WTC11 (cell line): ENCODE measurements at regions not wholly inside any gene's neighbourhood (a gene's known extent, or its start where the extent isn't known, plus 50 kb on each side); places are given as distances from the start of the nearest gene placed in this dataset.

Experiments used
- ATAC-seq: fragments of 200-7000 bp; cut with Tn5 transposase; 2 replicates; pipeline ENCODE4 v1.10.0; 2021; ENCODE audit warnings: mild to moderate bottlenecking, moderate library complexity
- CTCF ChIA-PET: fragments of 300-600 bp; sonication (Branson Sonifier 250); formaldehyde crosslinking; loops from one replicate; lab custom pipeline; 2021; ENCODE audit warnings: antibody characterized with exemption; lab: Charles Lee
- POLR2A ChIA-PET: fragments of 350-600 bp; sonication (Branson Sonifier 250); formaldehyde crosslinking; loops from one replicate; lab custom pipeline; 2021; ENCODE audit warnings: antibody characterized with exemption; lab: Charles Lee
- DNase-seq: peaks from one replicate; pipeline ENCODE4 v3.0.0; 2021; ENCODE audit warnings: low spot score
- H3K27ac Mint-ChIP-seq: 2 replicates; pipeline ENCODE4 v1.8.0; 2021; ENCODE audit warnings: mixed read lengths
- H3K27me3 Mint-ChIP-seq: 2 replicates; pipeline ENCODE4 v1.8.0; 2021; ENCODE audit warnings: low read depth, mild to moderate bottlenecking, moderate library complexity, mixed read lengths
- H3K36me3 Mint-ChIP-seq: 2 replicates; pipeline ENCODE4 v1.8.0; 2021; ENCODE audit warnings: mixed read lengths
- H3K4me1 Mint-ChIP-seq: 2 replicates; pipeline ENCODE4 v1.8.0; 2022; ENCODE audit warnings: mixed read lengths
- H3K4me3 Mint-ChIP-seq: 2 replicates; pipeline ENCODE4 v1.8.0; 2021; ENCODE audit warnings: mild to moderate bottlenecking, moderate library complexity, mixed read lengths
- H3K9me3 Mint-ChIP-seq: 2 replicates; pipeline ENCODE4 v1.8.0; 2021; ENCODE audit warnings: mixed read lengths
- ARID4B ChIP-seq: sonication (generic); formaldehyde crosslinking; IDR thresholded peaks from 2 replicates; pipeline ENCODE4 v1.8.0; 2023; ENCODE audit warnings: missing genetic modification reagents, mild to moderate bottlenecking, borderline replicate concordance
- CREB1 ChIP-seq: sonication (generic); formaldehyde crosslinking; IDR thresholded peaks from 2 replicates; pipeline ENCODE4 v1.8.0; 2023; ENCODE audit warnings: mild to moderate bottlenecking, missing genetic modification reagents
- FOXP4 ChIP-seq: sonication (generic); formaldehyde crosslinking; IDR thresholded peaks from 2 replicates; pipeline ENCODE4 v1.8.0; 2022; ENCODE audit warnings: mild to moderate bottlenecking, missing genetic modification reagents
- GABPB1 ChIP-seq: sonication (generic); formaldehyde crosslinking; IDR thresholded peaks from 2 replicates; pipeline ENCODE4 v1.8.1; 2023; ENCODE audit warnings: mild to moderate bottlenecking, missing genetic modification reagents
- IRF1 ChIP-seq: sonication (generic); formaldehyde crosslinking; IDR thresholded peaks from 2 replicates; pipeline ENCODE4 v1.8.0; 2023; ENCODE audit warnings: missing genetic modification reagents
- JUN ChIP-seq: sonication (generic); formaldehyde crosslinking; IDR thresholded peaks from 2 replicates; pipeline ENCODE4 v1.8.0; 2023; ENCODE audit warnings: mild to moderate bottlenecking, missing genetic modification reagents
- KAT7 ChIP-seq: sonication (generic); formaldehyde crosslinking; IDR thresholded peaks from 2 replicates; pipeline ENCODE4 v1.8.1; 2023; ENCODE audit warnings: missing genetic modification reagents, mild to moderate bottlenecking, borderline replicate concordance
- MAX ChIP-seq: sonication (generic); formaldehyde crosslinking; IDR thresholded peaks from 2 replicates; pipeline ENCODE4 v1.8.0; 2022; ENCODE audit warnings: mild to moderate bottlenecking, missing genetic modification reagents
- NFE2L1 ChIP-seq: sonication (generic); formaldehyde crosslinking; IDR thresholded peaks from 2 replicates; pipeline ENCODE4 v1.8.1; 2023; ENCODE audit warnings: missing genetic modification reagents
- OVOL2 ChIP-seq: fragments of 250-450 bp; sonication (Bioruptor Pico); IDR thresholded peaks from 2 replicates; pipeline ENCODE4 v1.9.0; 2021; ENCODE audit warnings: mild to moderate bottlenecking, borderline replicate concordance
- PRDM15 ChIP-seq: sonication (generic); formaldehyde crosslinking; IDR thresholded peaks from 2 replicates; pipeline ENCODE4 v1.8.0; 2022; ENCODE audit warnings: missing genetic modification reagents
- PRRX2 ChIP-seq: fragments of 250-450 bp; sonication (Bioruptor Pico); IDR thresholded peaks from 2 replicates; pipeline ENCODE4 v1.8.0; 2021; ENCODE audit warnings: mild to moderate bottlenecking
- RELA ChIP-seq: sonication (generic); formaldehyde crosslinking; IDR thresholded peaks from 2 replicates; pipeline ENCODE4 v1.8.1; 2022; ENCODE audit warnings: missing genetic modification reagents, mild to moderate bottlenecking, borderline replicate concordance
- SMAD3 ChIP-seq: sonication (generic); formaldehyde crosslinking; IDR thresholded peaks from 2 replicates; pipeline ENCODE4 v1.8.0; 2022; ENCODE audit warnings: missing genetic modification reagents, mild to moderate bottlenecking, borderline replicate concordance
- SOX15 ChIP-seq: fragments of 250-450 bp; sonication (Bioruptor Pico); IDR thresholded peaks from 2 replicates; pipeline ENCODE4 v1.9.0; 2021; ENCODE audit warnings: mild to moderate bottlenecking
- TP53 ChIP-seq: sonication (generic); formaldehyde crosslinking; IDR thresholded peaks from 2 replicates; pipeline ENCODE4 v1.8.1; 2023; ENCODE audit warnings: mild to moderate bottlenecking, missing genetic modification reagents
- USF1 ChIP-seq: sonication (generic); formaldehyde crosslinking; IDR thresholded peaks from 2 replicates; pipeline ENCODE4 v1.8.0; 2022; ENCODE audit warnings: mild to moderate bottlenecking, missing genetic modification reagents
- ZBTB43 ChIP-seq: sonication (generic); formaldehyde crosslinking; IDR thresholded peaks from 2 replicates; pipeline ENCODE4 v1.8.1; 2023; ENCODE audit warnings: mild to moderate bottlenecking, missing genetic modification reagents
- ZMAT4 ChIP-seq: fragments of 250-450 bp; sonication (Bioruptor Pico); IDR thresholded peaks from 2 replicates; pipeline ENCODE4 v1.9.0; 2021; ENCODE audit warnings: mild to moderate bottlenecking
- ZNF232 ChIP-seq: sonication (generic); formaldehyde crosslinking; IDR thresholded peaks from 2 replicates; pipeline ENCODE4 v1.8.0; 2022; ENCODE audit warnings: mild to moderate bottlenecking, missing genetic modification reagents

GRCh38 chr16:8376858-8377257 lies 213.5 kb downstream of the TMEM114 start:
- ChIA-PET CTCF (no interaction called here), POLR2A (no interaction called here)
- DNase-seq (no peak), ATAC-seq (no peak)
- TF ChIP-seq ZMAT4 (CRISPR knock-in tag): no peak
- TF ChIP-seq IRF1 (CRISPR knock-in tag): no peak
- no peak for TF ChIP-seq SOX15 (CRISPR knock-in tag)
- H3K4me1 Mint-ChIP-seq: no peaks in the 10 kb centered on the region
- H3K36me3 Mint-ChIP-seq: peaks cover 82% of the 10 kb centered on the region
- H3K4me3 Mint-ChIP-seq: no peak overlapping the region
- peaks cover 95% of the 10 kb centered on the region for H3K9me3 Mint-ChIP-seq
- no peak overlapping the region for H3K27ac Mint-ChIP-seq
- H3K27me3 Mint-ChIP-seq: peaks cover 12% of the 10 kb centered on the region

GRCh38 chr16:8376430-8376829 lies 213.9 kb downstream of the TMEM114 start:
- peaks cover 92% of the 10 kb centered on the region for H3K9me3 Mint-ChIP-seq
- H3K4me1 Mint-ChIP-seq: no peaks in the 10 kb centered on the region
- no peak for ATAC-seq
- H3K36me3 Mint-ChIP-seq: peaks cover 79% of the 10 kb centered on the region
- POLR2A ChIA-PET: no interaction called here
- DNase-seq: no peak
- H3K27me3 Mint-ChIP-seq: peaks cover 12% of the 10 kb centered on the region
- H3K27ac Mint-ChIP-seq: no peak overlapping the region
- CTCF ChIA-PET: no interaction called here
- no peak for TF ChIP-seq SOX15 (CRISPR knock-in tag)
- no peak for TF ChIP-seq GABPB1 (CRISPR knock-in tag)
- TF ChIP-seq FOXP4: no peak
- TF ChIP-seq MAX: no peak
- TF ChIP-seq SMAD3 (CRISPR knock-in tag): no peak
- TF ChIP-seq ZNF232 (CRISPR knock-in tag): no peak
- H3K4me3 Mint-ChIP-seq: no peak overlapping the region

GRCh38 chr16:8375232-8375587 lies 215.1 kb downstream of the TMEM114 start:
- ATAC-seq (no peak), DNase-seq (no peak)
- ChIA-PET CTCF (no interaction called here), POLR2A (no interaction called here)
- Mint-ChIP-seq H3K27me3 (peaks cover 12% of the 10 kb centered on the region), H3K36me3 (peaks cover 73% of the 10 kb centered on the region), H3K4me3 (no peak overlapping the region), H3K4me1 (no peaks in the 10 kb centered on the region), H3K27ac (no peak overlapping the region), H3K9me3 (peaks cover 85% of the 10 kb centered on the region)
- TF ChIP-seq KAT7 (CRISPR knock-in tag) (no peak), ZBTB43 (no peak), PRRX2 (CRISPR knock-in tag) (no peak), JUN (no peak), NFE2L1 (CRISPR knock-in tag) (no peak), RELA (CRISPR knock-in tag) (no peak), OVOL2 (CRISPR knock-in tag) (no peak), USF1 (CRISPR knock-in tag) (no peak), SOX15 (CRISPR knock-in tag) (no peak), TP53 (CRISPR knock-in tag) (no peak), ARID4B (no peak), CREB1 (CRISPR knock-in tag) (no peak), PRDM15 (CRISPR knock-in tag) (no peak), ZNF232 (CRISPR knock-in tag) (no peak)
